Pancreas (tissue), 10 donors: ENCODE measurements at regions not wholly inside any gene's neighbourhood (a gene's known extent, or its start where the extent isn't known, plus 50 kb on each side); places are given as distances from the start of the nearest gene placed in this dataset.

Experiments used
- ATAC-seq, 4 donors: fragments of 200-7000 bp; cut with Tn5 transposase; one replicate each; pipeline versions ENCODE4 v1.8.0 to v1.9.1; 2020; ENCODE audit warnings: mild to moderate bottlenecking in 4 of 4, moderate library complexity in 4 of 4
- DNase-seq, 6 donors: peaks; one replicate each; pipeline ENCODE4 v3.0.0-alpha.2; 2020
- FAIRE-seq: peaks from 2 replicates; lab custom pipeline; 2012; peaks lifted over from hg19 to GRCh38; lab: Jason Lieb, UNC
- H3K27ac ChIP-seq, 4 donors: fragments of 200-600 bp; sonication (generic); 1 replicate in 3 of 4; 2 replicates in 1 of 4; pipeline versions ENCODE4 v1.5.0 to v1.8.0; 2020
- H3K27me3 ChIP-seq, 4 donors: fragments of 200-600 bp; one replicate each; pipeline ENCODE4 v1.8.0; 2021
- H3K36me3 ChIP-seq, 3 donors: fragments of 200-600 bp; sonication (generic) in 1 of 3; one replicate each; pipeline versions ENCODE4 v1.5.0 to v1.8.0; 2020 to 2021
- H3K4me1 ChIP-seq, 3 donors: fragments of 200-600 bp; one replicate each; pipeline ENCODE4 v1.8.0; 2021
- H3K4me3 ChIP-seq, 4 donors: fragments of 200-600 bp; sonication (generic) in 2 of 4; one replicate each; pipeline versions ENCODE4 v1.5.0 to v1.8.0; 2020 to 2021
- H3K9me3 ChIP-seq, 4 donors: fragments of 200-600 bp; one replicate each; pipeline ENCODE4 v1.8.0; 2021
- WGBS, 2 donors: extraction: QIAGEN DNeasy Blood & Tissue Kit; methylation state at CpG; one replicate each; pipeline ENCODE4 v1.1.7; 2013; 5-methylcytosine and 5-hydroxymethylcytosine counted together
- intact Hi-C, 3 donors: fragments of 100-400 bp; cut with DNase I; formaldehyde crosslinking; loops; one replicate each; pipeline versions ENCODE4 v1.11.1 to v1.14.2; 2022
- TF ChIP-seq, protein P1 (sequence below), 4 donors: fragments of 200-600 bp; sonication (generic) in 3 of 4; IDR thresholded peaks; one replicate each; pipeline versions ENCODE4 v1.5.0 to v1.8.0; 2021; ENCODE audit warnings: antibody characterized with exemption in 4 of 4
- donor health status: healthy with polysubstance abuse.
- donor health status: DM: no; HTN: no; CAD: no; lungs with moderate emphysema.
- donor health status: DM: no; HTN: no; CAD: no.
- donor health status: control.
- donor health status: control.
- donor health status: Bipolar disorder and iron deficiency.
- donor health status: DM: yes; HTN: yes; CAD: no.
- donor health status: DM: no; HTN: no; CAD: no.
- donor health status: DM: no; HTN: no; CAD: no.
- donor health status: DM: yes; HTN: yes; CAD: no.

- Histone ChIP-seq H3K36me3 (no peaks in the 10 kb centered on the region), H3K4me3 (no peak overlapping the region), H3K27me3 (no peaks in the 10 kb centered on the region), H3K4me1 (peaks cover 9 to 14% (median 12%) of the 10 kb centered on the region in 3 donors), H3K9me3 (no peaks in the 10 kb centered on the region), H3K27ac (no peak overlapping the region)
- TF ChIP-seq, protein P1, sequence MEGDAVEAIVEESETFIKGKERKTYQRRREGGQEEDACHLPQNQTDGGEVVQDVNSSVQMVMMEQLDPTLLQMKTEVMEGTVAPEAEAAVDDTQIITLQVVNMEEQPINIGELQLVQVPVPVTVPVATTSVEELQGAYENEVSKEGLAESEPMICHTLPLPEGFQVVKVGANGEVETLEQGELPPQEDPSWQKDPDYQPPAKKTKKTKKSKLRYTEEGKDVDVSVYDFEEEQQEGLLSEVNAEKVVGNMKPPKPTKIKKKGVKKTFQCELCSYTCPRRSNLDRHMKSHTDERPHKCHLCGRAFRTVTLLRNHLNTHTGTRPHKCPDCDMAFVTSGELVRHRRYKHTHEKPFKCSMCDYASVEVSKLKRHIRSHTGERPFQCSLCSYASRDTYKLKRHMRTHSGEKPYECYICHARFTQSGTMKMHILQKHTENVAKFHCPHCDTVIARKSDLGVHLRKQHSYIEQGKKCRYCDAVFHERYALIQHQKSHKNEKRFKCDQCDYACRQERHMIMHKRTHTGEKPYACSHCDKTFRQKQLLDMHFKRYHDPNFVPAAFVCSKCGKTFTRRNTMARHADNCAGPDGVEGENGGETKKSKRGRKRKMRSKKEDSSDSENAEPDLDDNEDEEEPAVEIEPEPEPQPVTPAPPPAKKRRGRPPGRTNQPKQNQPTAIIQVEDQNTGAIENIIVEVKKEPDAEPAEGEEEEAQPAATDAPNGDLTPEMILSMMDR (IDR thresholded peaks at IDR 0.05) = no peak
- DNase-seq = no peak
- 85 to 95% methylated on average over 4 of the region's 4 CpGs for WGBS, 2 donors
- intact Hi-C loops = loop anchor here in 1 of 3 donors (10.0 kb wide), 2 partner anchors 141 to 171 kb away; no protein-coding TSS in a partner anchor
- no peak for FAIRE-seq
- no peak for ATAC-seq
These were observed 60.2 kb upstream of the CYSLTR2 start for GRCh38 chr13:48593536-48593935.

GRCh38 chr13:48594096-48594815, 59.5 kb upstream of the CYSLTR2 start:
- no peak overlapping the region for H3K4me3 ChIP-seq
- H3K27me3 ChIP-seq = no peaks in the 10 kb centered on the region
- no peak for DNase-seq
- 60 to 73% methylated on average over 6 of the region's 6 CpGs for WGBS, 2 donors
- H3K9me3 ChIP-seq = no peaks in the 10 kb centered on the region
- H3K4me1 ChIP-seq = peaks cover 9 to 14% (median 9%) of the 10 kb centered on the region in 3 donors
- intact Hi-C loops = loop anchor here in 1 of 3 donors (10.0 kb wide), 2 partner anchors 141 to 171 kb away; no protein-coding TSS in a partner anchor
- H3K27ac ChIP-seq = no peak overlapping the region
- TF ChIP-seq, protein P1 (IDR thresholded peaks at IDR 0.05) = no peak
- FAIRE-seq = no peak
- ATAC-seq = no peak
- no peaks in the 10 kb centered on the region for H3K36me3 ChIP-seq

DNA sequence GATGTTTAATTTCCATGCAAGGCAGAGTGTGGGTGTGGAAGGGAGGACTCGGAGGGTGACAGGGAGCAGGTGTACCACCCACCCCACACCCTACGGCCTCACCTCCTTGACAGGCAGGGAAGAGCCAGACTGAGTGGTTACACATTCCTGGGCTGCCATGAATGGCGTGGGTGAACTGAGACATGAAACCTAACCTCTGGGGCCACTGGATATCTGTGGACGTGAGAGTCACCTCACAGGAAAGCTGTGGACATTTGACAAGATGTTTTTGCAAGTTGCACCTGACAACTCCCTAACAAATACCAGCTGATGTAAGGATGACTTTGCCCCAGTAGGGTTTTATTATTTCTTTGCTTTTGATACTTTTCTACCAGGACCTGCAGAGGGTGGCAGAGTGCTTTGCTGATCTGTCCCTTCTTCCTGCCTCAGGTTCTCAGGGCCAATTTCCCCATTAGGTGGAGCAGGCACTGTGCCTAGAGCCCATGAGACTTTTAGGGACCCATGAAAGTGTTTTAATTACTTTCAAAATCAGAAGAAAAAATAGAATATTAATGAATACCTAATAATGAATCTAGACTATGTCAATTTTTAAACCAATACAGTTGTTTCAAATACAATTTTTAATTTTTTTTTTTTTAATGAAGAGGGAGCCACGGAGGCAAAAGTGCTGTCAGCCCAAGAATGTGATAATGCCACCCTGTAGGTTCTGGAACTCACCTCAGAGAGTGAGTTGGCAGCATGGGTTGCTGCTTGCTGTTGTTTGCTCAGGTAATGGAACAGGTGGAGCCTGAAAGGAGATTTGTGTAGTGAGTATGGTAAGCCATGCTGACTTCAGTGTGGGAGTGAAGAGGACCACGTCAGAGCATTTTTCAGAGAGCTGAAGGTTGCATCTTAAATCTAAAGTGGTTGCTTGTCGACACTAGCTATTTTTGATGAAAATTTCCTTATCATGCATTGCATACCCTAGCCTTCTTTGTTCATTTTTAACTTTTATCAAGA, 58.0 kb upstream of the CYSLTR2 start:
- TF ChIP-seq, protein P1 (IDR thresholded peaks at IDR 0.05) = peak in 3 of 4 donors; percentile 50 to 62 (median 62)
- Histone ChIP-seq H3K27ac (peak overlapping the region in 2 of 4 donors; percentile 7 to 50), H3K4me3 (no peak overlapping the region), H3K9me3 (no peaks in the 10 kb centered on the region), H3K36me3 (no peaks in the 10 kb centered on the region), H3K4me1 (peaks cover 5 to 16% (median 5%) of the 10 kb centered on the region in 3 donors), H3K27me3 (no peaks in the 10 kb centered on the region)
- ATAC-seq (peak; percentile 90 to 97 (median 96)), FAIRE-seq (peak; percentile 57), DNase-seq (peak in 4 of 6 donors; percentile 47 to 73 (median 68))
- 31 to 40% methylated on average over 7 of the region's 7 CpGs for WGBS, 2 donors
- intact Hi-C loops = loop anchor here in 2 of 3 donors (5.0 to 10.0 kb wide), 3 partner anchors 137 to 169 kb away; no protein-coding TSS in a partner anchor

DNA sequence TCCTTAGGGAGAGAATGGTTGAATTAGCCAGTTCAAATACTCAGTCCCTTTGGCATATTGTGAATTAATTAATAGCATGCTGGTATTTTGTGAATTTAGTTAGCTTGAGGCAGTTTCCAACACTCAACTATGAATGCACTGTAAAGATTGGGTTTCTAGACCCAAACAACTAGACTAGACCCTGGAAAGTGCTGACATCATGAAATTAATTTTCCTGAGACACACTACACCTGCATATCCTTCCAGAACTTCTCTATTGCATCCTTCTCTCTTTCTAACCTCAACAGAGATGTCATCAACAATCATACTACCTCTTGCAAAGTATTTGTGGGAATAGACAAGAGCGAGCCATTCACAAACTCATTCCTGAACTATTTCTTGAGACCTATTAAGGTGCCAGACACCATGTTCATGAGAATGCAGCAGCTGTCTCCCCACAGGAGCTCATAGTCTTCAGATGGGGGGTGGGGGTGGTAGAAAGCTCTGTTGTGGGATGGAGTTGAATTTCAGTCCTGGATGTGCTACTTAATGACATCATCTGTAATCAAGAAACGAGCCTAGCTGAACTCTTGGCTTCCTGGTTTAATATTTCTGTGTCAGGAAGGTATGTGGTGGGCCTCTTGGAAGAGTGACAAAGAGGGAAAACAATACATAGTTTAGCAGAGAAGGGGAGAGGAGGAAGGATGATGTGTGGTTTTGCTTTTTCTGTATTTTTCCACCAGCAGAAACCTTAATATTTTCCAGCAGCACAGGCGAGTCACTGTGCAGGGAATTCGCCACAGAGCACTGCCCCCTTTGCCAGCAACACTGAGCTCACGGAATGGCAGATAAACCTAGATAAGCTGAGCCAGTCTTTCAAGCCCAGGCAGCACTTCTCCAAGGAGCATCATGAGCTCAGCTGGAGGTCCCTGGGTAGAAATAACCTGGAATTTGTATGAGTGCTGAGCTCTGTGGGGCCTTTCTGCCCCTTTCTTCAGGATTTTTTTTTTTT, 53.1 kb upstream of the CYSLTR2 start:
- Histone ChIP-seq H3K9me3 (no peaks in the 10 kb centered on the region), H3K4me3 (no peak overlapping the region), H3K27me3 (no peaks in the 10 kb centered on the region), H3K36me3 (no peaks in the 10 kb centered on the region), H3K27ac (peak overlapping the region; percentile 26 to 57 (median 46)), H3K4me1 (peaks cover 5 to 21% (median 9%) of the 10 kb centered on the region in 3 donors)
- TF ChIP-seq, protein P1 (IDR thresholded peaks at IDR 0.05) = no peak
- intact Hi-C loops = no loop called here
- ATAC-seq (peak; percentile 65 to 84 (median 78)), DNase-seq (peak in 2 of 6 donors; percentile 37 to 54), FAIRE-seq (no peak)
- 22 to 32% methylated on average over 5 of the region's 5 CpGs for WGBS, 2 donors
